HepG2 (cell line): ENCODE measurements at regions not wholly inside any gene's neighbourhood (a gene's known extent, or its start where the extent isn't known, plus 50 kb on each side); places are given as distances from the start of the nearest gene placed in this dataset.

ENCODE experiments used
- ATAC-seq: fragments of 200-7000 bp; cut with Tn5 transposase; 3 replicates; pipeline ENCODE4 v1.9.1; 2020; ENCODE audit warnings: mild to moderate bottlenecking, moderate library complexity
- BruUV-seq: library from RNA; stranded (reverse); fragments of 400-500 nt; replicated peaks from 2 replicates; lab custom pipeline; 2021; lab: Mats Ljungman, UMichigan
- CTCF ChIA-PET: fragments of 300-600 bp; formaldehyde crosslinking; extraction: SDS; loops from one replicate; lab custom pipeline; 2021; ENCODE audit warnings: low total read pairs, inconsistent platforms, low intra/inter-chr PET ratio; lab: Yijun Ruan, JAX
- POLR2A ChIA-PET: fragments of 350-600 bp; sonication (Branson Sonifier 250); formaldehyde crosslinking; loops from one replicate; lab custom pipeline; 2020; ENCODE audit warnings: antibody characterized with exemption, inconsistent platforms; lab: Yijun Ruan, JAX
- DNase-seq: peaks from one replicate; pipeline ENCODE4 v3.0.0-alpha.2; 2015; ENCODE audit warnings: low spot score
- FAIRE-seq: peaks from 3 replicates; lab custom pipeline; 2011; peaks lifted over from hg19 to GRCh38; lab: Jason Lieb, UNC
- H2AFZ ChIP-seq: one replicate; pipeline ENCODE4 v1.6.1; 2011; ENCODE audit warnings: low read length, inconsistent platforms
- H3K27ac ChIP-seq: fragments of 300-600 bp; 3 replicates; pipeline ENCODE4 v1.8.0; 2011; ENCODE audit warnings: mixed run types, mild to moderate bottlenecking, mixed read lengths, low read length, inconsistent platforms; ENCODE audit not compliant: insufficient read depth; ENCODE audit errors: extremely low read length
- H3K27me3 ChIP-seq, 2 experiments: fragments of 200-600 bp in 1 of 2; 2 replicates in 1 of 2; 3 replicates in 1 of 2; pipeline versions ENCODE4 v1.6.0 to v1.8.0; 2011; ENCODE audit warnings: low read length in 2 of 2, mild to moderate bottlenecking in 2 of 2, moderate library complexity in 2 of 2, inconsistent platforms in 1 of 2; ENCODE audit not compliant: insufficient read depth in 2 of 2, control insufficient read depth in 1 of 2
- H3K36me3 ChIP-seq, 2 experiments: fragments of 200-600 bp in 1 of 2; replicated peaks in 1 of 2; 2 replicates in 1 of 2; 3 replicates in 1 of 2; pipeline versions ENCODE4 v1.5.1 to v1.8.0; 2011; ENCODE audit warnings: low read length in 2 of 2, inconsistent platforms in 1 of 2; ENCODE audit not compliant: insufficient read depth in 2 of 2, control insufficient read depth in 1 of 2
- H3K4me1 ChIP-seq: 2 replicates; pipeline ENCODE4 v1.5.1; 2012; ENCODE audit warnings: low read length, inconsistent platforms; ENCODE audit not compliant: insufficient read depth
- H3K4me2 ChIP-seq: 2 replicates; pipeline ENCODE4 v1.6.0; 2011; ENCODE audit warnings: low read depth, low read length, inconsistent platforms
- H3K4me3 ChIP-seq, 3 experiments: fragments of 200-600 bp in 1 of 3; sonication (generic), shearing (Covaris generic) in 1 of 3; replicated peaks in 1 of 3; 2 replicates each; pipeline ENCODE4 v1.5.1; 2011 to 2016; ENCODE audit warnings: low read length in 3 of 3, inconsistent platforms in 2 of 3, low read depth in 2 of 3, mild to moderate bottlenecking in 2 of 3, control low read depth in 1 of 3, mixed read lengths in 1 of 3; ENCODE audit not compliant: insufficient read depth in 1 of 3
- H3K79me2 ChIP-seq: one replicate; pipeline ENCODE4 v1.6.1; 2011; ENCODE audit warnings: low read length, inconsistent platforms; ENCODE audit not compliant: insufficient read depth
- H3K9ac ChIP-seq: 2 replicates; pipeline ENCODE4 v1.6.0; 2011; ENCODE audit warnings: mild to moderate bottlenecking, low read depth, low read length, inconsistent platforms; ENCODE audit not compliant: insufficient read depth
- H3K9me3 ChIP-seq: 2 replicates; pipeline ENCODE4 v1.5.1; 2012; ENCODE audit warnings: mild to moderate bottlenecking, low read length
- H4K20me1 ChIP-seq: 2 replicates; pipeline ENCODE4 v1.6.0; 2011; ENCODE audit warnings: inconsistent platforms, mild to moderate bottlenecking, low read length, moderate library complexity; ENCODE audit not compliant: insufficient read depth
- CENPX ChIP-seq: sonication (generic); formaldehyde crosslinking; IDR thresholded peaks from 2 replicates; pipeline ENCODE4 v1.9.0; 2021; ENCODE audit warnings: mild to moderate bottlenecking, missing genetic modification reagents, moderate library complexity
- MNT ChIP-seq: fragments of 450-650 bp; IDR thresholded peaks from 2 replicates; pipeline ENCODE4 v1.6.1; 2016
- PHF20 ChIP-seq: sonication (generic); formaldehyde crosslinking; IDR thresholded peaks from 2 replicates; pipeline ENCODE4 v1.5.0; 2020; ENCODE audit warnings: mild to moderate bottlenecking, missing genetic modification reagents
- PHF21A ChIP-seq: sonication (generic); formaldehyde crosslinking; IDR thresholded peaks from 2 replicates; pipeline ENCODE4 v1.5.0; 2020; ENCODE audit warnings: mild to moderate bottlenecking, missing genetic modification reagents
- PTBP1 ChIP-seq: fragments of 200-400 bp; formaldehyde crosslinking; IDR thresholded peaks from 2 replicates; pipeline ENCODE4 v1.6.1; 2018; ENCODE audit warnings: low read length, low read depth; ENCODE audit not compliant: poor library complexity, severe bottlenecking
- ZFP36 ChIP-seq: fragments of 150-350 bp; IDR thresholded peaks from 2 replicates; pipeline ENCODE4 v1.6.1; 2018; ENCODE audit warnings: borderline replicate concordance, low read length, low read depth; ENCODE audit not compliant: partially characterized antibody
- ZNF101 ChIP-seq: sonication (generic); formaldehyde crosslinking; IDR thresholded peaks from 2 replicates; pipeline ENCODE4 v1.4.0; 2020; ENCODE audit warnings: mild to moderate bottlenecking, low read depth, missing genetic modification reagents, borderline replicate concordance
- ZNF260 ChIP-seq: sonication (generic); formaldehyde crosslinking; IDR thresholded peaks from 2 replicates; pipeline ENCODE4 v1.4.0; 2020; ENCODE audit warnings: missing genetic modification reagents, low read depth, mild to moderate bottlenecking, borderline replicate concordance
- ZNF547 ChIP-seq: sonication (generic); formaldehyde crosslinking; IDR thresholded peaks from 2 replicates; pipeline ENCODE4 v1.5.1; 2020; ENCODE audit warnings: mild to moderate bottlenecking, missing genetic modification reagents
- ZNF761 ChIP-seq: sonication (generic); formaldehyde crosslinking; conservative IDR thresholded peaks from 2 replicates; pipeline ENCODE4 v1.4.0; 2020; ENCODE audit warnings: mild to moderate bottlenecking, missing genetic modification reagents
- ZSCAN31 ChIP-seq: sonication (generic); formaldehyde crosslinking; IDR thresholded peaks from 2 replicates; pipeline ENCODE4 v1.5.0; 2020; ENCODE audit warnings: low read depth, mild to moderate bottlenecking, missing genetic modification reagents
- WGBS: methylation state at CpG from one replicate; pipeline ENCODE4 v1.1.6; 2017; ENCODE audit warnings: low lambda C conversion rate; 5-methylcytosine and 5-hydroxymethylcytosine counted together
- in situ Hi-C: cut with HindIII; loops from 2 replicates; pipeline ENCODE4 v1.10.0; 2017; ENCODE audit warnings: low pct_unique_long_range_greater_than_20kb; ENCODE audit not compliant: extremely low pct_ligation_motif_present
- intact Hi-C: fragments of 100-400 bp; cut with micrococcal nuclease; formaldehyde crosslinking; loops from one replicate; pipeline ENCODE4 v1.10.0; 2022; ENCODE audit not compliant: unreplicated experiment
- TF ChIP-seq, protein P1 (sequence below): IDR thresholded peaks from 2 replicates; pipeline ENCODE4 v1.6.1; 2016; ENCODE audit warnings: missing compliant biosample characterization, missing genetic modification reagents, borderline replicate concordance

DNA sequence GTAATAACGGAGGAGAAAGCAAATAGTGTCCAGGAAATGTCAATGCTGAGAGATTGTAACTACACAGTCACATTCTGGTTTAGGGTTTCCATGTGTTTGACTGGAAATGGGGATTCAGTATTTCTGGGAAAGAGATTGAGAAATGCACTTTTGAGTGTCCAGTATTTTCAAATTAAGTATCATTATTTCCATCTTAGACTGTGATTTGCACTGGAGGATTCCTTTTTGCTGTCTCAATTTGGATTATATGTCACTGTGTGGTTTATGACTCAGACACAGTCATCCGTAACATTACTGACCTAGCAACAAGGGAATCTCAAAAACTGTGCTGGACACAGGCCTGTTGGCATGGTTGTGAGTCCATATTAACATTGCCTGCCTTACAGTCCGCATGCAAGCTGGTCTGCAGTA is 681.4 kb downstream of the CDH11 start:
- H3K4me1 ChIP-seq, result no peaks in the 10 kb centered on the region
- no peak for FAIRE-seq
- no peaks in the 10 kb centered on the region for H4K20me1 ChIP-seq
- no peaks in the 10 kb centered on the region for H3K79me2 ChIP-seq
- no peak for ATAC-seq
- H3K27ac ChIP-seq, result no peak overlapping the region
- no peaks in the 10 kb centered on the region for H3K27me3 ChIP-seq
- no peak overlapping the region for H2AFZ ChIP-seq
- no peaks in the 10 kb centered on the region for H3K36me3 ChIP-seq
- ChIA-PET CTCF (no interaction called here), POLR2A (no interaction called here)
- WGBS, result 11% methylated on average over 3 of the region's 3 CpGs
- peaks cover 37% of the 10 kb centered on the region for H3K9me3 ChIP-seq
- TF ChIP-seq ZSCAN31 (CRISPR knock-in tag) (no peak), MNT (peak; percentile 58)
- H3K9ac ChIP-seq, result no peak overlapping the region
- intact Hi-C loops, result no loop called here
- in situ Hi-C loops, result no loop called here
- H3K4me2 ChIP-seq, result no peak overlapping the region
- no TSS peak for BruUV-seq
- no peak overlapping the region for H3K4me3 ChIP-seq
- peak; percentile 9 for DNase-seq

DNA sequence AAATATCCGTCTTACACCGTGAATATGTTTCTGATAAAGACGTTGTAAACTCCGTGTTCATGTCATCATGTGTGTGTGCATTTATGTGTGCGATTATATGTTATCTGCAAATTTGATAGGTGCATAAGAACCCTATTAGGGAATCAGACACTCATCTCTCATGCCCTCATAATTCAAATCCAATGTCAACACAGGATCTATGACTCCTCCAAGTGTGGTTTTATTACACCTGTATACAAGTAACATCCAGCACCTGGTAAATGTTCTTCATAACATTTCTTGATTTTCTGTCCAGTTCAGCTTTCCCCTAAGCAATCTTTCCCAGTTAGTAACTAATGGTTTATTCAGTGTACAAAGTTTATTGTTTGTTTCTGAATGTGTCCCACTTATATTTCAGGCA is 681.9 kb downstream of the CDH11 start:
- Histone ChIP-seq H4K20me1 (no peaks in the 10 kb centered on the region), H3K9ac (no peak overlapping the region), H2AFZ (no peak overlapping the region), H3K27me3 (no peaks in the 10 kb centered on the region), H3K79me2 (no peaks in the 10 kb centered on the region), H3K4me1 (no peaks in the 10 kb centered on the region), H3K9me3 (peaks cover 41% of the 10 kb centered on the region), H3K4me3 (no peak overlapping the region), H3K27ac (no peak overlapping the region), H3K36me3 (no peaks in the 10 kb centered on the region), H3K4me2 (no peak overlapping the region)
- intact Hi-C loops, result no loop called here
- WGBS, result 41% methylated on average over 5 of the region's 5 CpGs
- ChIA-PET POLR2A (no interaction called here), CTCF (no interaction called here)
- TF ChIP-seq PHF21A (CRISPR knock-in tag) (no peak), ZNF761 (CRISPR knock-in tag) (no peak), ZFP36 (no peak), PTBP1 (no peak), CENPX (CRISPR knock-in tag) (no peak), PHF20 (CRISPR knock-in tag) (no peak), ZNF260 (CRISPR knock-in tag) (no peak), ZNF101 (CRISPR knock-in tag) (no peak), ZNF547 (no peak)
- TF ChIP-seq, protein P1, sequence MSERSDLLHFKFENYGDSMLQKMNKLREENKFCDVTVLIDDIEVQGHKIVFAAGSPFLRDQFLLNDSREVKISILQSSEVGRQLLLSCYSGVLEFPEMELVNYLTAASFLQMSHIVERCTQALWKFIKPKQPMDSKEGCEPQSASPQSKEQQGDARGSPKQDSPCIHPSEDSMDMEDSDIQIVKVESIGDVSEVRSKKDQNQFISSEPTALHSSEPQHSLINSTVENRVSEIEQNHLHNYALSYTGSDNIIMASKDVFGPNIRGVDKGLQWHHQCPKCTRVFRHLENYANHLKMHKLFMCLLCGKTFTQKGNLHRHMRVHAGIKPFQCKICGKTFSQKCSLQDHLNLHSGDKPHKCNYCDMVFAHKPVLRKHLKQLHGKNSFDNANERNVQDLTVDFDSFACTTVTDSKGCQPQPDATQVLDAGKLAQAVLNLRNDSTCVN (CRISPR knock-in tag), result no peak
- ATAC-seq, result no peak
- no peak for DNase-seq
- in situ Hi-C loops, result no loop called here
- no TSS peak for BruUV-seq
- no peak for FAIRE-seq
